ENCODE measurements at regions not wholly inside any gene's neighbourhood (a gene's known extent, or its start where the extent isn't known, plus 50 kb on each side); places are given as distances from the start of the nearest gene placed in this dataset.

DNA sequence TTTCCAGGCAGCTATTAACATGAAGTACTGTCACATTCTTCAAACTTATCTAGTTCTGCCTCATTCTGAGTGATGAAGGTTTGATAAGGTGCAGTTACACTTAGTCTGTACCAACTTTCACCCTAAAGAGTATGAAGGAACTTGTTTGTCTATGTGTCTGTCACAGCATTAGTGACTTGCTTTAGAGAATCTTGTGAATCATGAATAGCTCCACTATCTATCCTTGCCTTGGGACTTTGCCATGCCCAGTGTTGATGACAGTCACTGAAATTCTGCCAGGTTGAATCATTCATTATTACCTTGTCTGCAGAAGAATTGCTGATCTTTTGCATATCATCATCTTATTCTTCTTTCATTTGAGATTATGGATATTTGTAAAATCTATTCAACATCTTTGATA, 50.9 kb upstream of the A1CF start:
- no peak overlapping the region for H3K27ac Mint-ChIP-seq

DNA sequence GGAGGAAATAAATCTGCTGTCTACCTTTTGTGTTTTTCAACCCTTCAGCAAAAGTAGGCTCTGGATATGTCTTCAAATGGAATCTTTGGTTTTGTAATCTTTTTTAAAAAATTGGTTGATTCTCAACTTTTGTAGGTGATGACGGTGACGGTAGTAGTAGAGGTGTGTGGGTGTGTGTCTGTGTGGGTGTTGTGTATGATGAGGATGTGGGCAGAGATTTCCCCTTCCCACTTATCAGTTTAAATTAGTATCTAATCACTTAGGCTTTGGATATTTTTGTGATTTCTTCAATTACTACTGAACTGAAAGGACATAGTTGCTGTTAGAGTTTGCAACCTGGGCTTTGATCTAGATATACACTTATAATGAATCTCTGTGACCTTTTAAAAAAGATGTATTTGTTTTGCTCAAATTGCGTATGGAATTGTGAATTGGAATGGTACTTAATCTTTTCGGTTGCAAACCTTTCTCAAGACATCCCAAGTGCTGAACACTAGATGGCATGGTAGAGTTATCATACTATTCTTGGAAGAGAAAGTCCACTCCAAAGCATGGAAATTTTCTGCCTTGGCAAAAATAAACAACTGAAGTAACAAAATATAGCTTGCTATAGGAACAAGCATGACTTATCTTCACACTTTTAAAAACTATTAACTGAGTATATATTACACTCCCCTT, 51.9 kb upstream of the A1CF start:
- Mint-ChIP-seq H3K36me3 (ENCODE audit: low read depth) (no peaks in the 10 kb centered on the region), H3K27ac (no peak overlapping the region), H3K27me3 (peaks cover 61% of the 10 kb centered on the region), H3K4me1 (no peaks in the 10 kb centered on the region), H3K4me3 (no peak overlapping the region)
- no peaks in the 10 kb centered on the region for H3K9me3 ChIP-seq (ENCODE audit: control insufficient read depth, low read length, poor library complexity, severe bottlenecking)
- ATAC-seq = no peak
- DNase-seq = no peak

More for the DNA sequence above, 50.9 kb upstream of the A1CF start:
- Mint-ChIP-seq H3K4me1 (no peaks in the 10 kb centered on the region), H3K36me3 (ENCODE audit: low read depth) (no peaks in the 10 kb centered on the region), H3K27me3 (peaks cover 66% of the 10 kb centered on the region), H3K4me3 (no peak overlapping the region)
- DNase-seq (no peak), ATAC-seq (no peak)
- no peaks in the 10 kb centered on the region for H3K9me3 ChIP-seq (ENCODE audit: control insufficient read depth, low read length, poor library complexity, severe bottlenecking)

DNA sequence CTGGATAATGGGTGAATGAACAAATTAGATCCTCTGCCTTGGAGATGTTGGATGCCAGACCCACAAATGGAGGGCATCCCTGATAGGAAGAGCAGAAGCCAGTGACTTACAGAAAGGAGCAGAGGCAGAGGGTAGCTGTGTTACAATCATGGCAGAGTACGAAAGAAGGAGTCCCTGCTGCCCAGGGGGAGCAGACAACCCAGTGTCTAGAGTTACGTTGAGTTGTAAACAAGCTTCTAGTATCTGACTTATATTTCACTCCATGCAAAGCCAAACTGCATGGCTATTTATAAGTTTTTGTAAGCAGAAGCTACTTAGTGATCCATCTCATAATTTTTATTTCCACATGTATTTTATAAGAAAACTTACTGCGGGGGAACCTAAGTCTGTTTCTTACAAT, 56.2 kb upstream of the A1CF start:
- Mint-ChIP-seq H3K4me1 (no peaks in the 10 kb centered on the region), H3K27ac (no peak overlapping the region), H3K27me3 (peaks cover 49% of the 10 kb centered on the region), H3K4me3 (no peak overlapping the region), H3K36me3 (ENCODE audit: low read depth) (no peaks in the 10 kb centered on the region)
- H3K9me3 ChIP-seq (ENCODE audit: control insufficient read depth, low read length, poor library complexity, severe bottlenecking) = no peaks in the 10 kb centered on the region
- ATAC-seq (no peak), DNase-seq (no peak)

DNA sequence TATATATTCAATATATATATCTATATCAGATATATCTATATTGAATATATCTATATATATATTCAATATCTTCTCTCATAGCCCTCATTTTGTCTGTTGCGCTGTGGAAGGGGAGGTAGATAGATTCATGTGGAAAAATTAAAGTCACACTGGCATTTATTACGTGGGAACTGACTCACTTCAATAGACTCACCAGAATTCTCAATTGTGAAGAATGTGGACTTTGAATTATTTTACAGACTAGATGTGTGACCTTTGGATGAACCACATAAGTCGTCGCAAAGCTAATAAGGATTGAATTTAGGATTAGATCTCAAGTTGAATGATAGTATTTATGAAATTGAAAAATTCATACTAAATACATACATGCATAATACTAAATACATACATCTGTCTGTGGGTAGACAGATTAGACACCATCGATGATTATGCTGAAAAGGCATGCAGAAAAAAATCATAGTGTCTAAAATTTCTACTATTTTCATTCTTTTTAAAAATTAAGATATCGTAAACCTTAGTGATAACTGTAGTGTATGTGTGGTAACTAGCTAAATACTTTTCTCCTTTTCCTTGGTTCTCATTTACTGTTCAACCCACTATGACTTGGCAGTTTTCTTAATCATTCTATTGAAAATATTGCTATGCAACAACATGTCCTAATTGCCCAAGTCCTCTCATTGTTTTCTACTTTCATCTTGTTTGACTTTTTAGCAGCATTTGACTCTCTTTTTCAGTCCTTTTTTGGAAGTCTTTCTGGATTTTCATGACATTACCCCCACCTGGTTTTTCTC, 61.8 kb upstream of the A1CF start:
- H3K9me3 ChIP-seq (ENCODE audit: control insufficient read depth, low read length, poor library complexity, severe bottlenecking) = no peaks in the 10 kb centered on the region
- H3K4me3 Mint-ChIP-seq = no peak overlapping the region
- H3K27me3 Mint-ChIP-seq = peaks cover 45% of the 10 kb centered on the region
- H3K4me1 Mint-ChIP-seq = no peaks in the 10 kb centered on the region
- no peak overlapping the region for H3K27ac Mint-ChIP-seq
- no peak for ATAC-seq
- no peak for DNase-seq
- no peaks in the 10 kb centered on the region for H3K36me3 Mint-ChIP-seq (ENCODE audit: low read depth)

DNA sequence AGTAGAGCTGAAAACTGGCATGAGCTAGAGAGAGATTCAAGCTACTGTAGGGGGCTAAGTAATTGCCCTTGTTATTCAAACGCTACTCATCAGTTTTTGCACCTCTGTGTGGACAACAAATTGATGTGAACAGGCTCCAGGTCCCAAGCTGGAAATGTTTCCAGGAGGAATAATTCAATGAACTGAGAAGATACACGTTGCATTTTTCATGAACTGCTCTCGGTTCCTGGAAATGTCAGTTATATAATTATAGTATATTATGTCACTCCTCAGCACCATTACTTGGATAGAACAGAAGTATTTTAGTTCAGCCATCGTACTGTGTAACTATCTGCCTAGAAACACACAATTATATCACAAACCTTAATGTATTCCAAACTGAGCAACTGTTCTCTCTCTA, 65.9 kb upstream of the A1CF start:
- no peaks in the 10 kb centered on the region for H3K4me1 Mint-ChIP-seq
- H3K27me3 Mint-ChIP-seq = peaks cover 38% of the 10 kb centered on the region
- no peak for ATAC-seq
- H3K4me3 Mint-ChIP-seq = no peak overlapping the region
- no peak overlapping the region for H3K27ac Mint-ChIP-seq
- no peaks in the 10 kb centered on the region for H3K9me3 ChIP-seq (ENCODE audit: control insufficient read depth, low read length, poor library complexity, severe bottlenecking)
- DNase-seq = no peak
- H3K36me3 Mint-ChIP-seq (ENCODE audit: low read depth) = no peaks in the 10 kb centered on the region

DNA sequence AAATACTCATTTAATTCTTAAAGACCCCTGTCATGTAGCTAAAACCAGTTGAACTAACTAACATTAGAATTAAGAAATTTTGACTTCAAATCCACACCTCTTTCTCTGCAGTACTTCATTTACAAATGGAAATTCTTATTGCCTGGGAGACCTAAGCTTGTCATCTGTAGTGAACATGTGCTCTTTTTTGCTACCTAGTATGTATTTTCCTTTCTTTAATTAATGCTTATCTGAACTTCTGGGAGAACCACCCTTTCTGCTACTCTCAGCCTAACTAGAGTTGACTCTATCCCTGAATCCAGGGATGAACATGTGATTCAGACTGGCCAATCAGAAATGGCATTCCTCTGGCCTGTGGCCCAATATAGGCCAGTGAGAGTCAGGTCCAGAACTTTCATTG, 75.9 kb upstream of the A1CF start:
- H3K9me3 ChIP-seq (ENCODE audit: control insufficient read depth, low read length, poor library complexity, severe bottlenecking) = no peaks in the 10 kb centered on the region
- ATAC-seq (no peak), DNase-seq (no peak)
- Mint-ChIP-seq H3K27me3 (peaks cover 5% of the 10 kb centered on the region), H3K36me3 (ENCODE audit: low read depth) (no peaks in the 10 kb centered on the region), H3K4me3 (no peak overlapping the region), H3K4me1 (no peaks in the 10 kb centered on the region), H3K27ac (no peak overlapping the region)

DNA sequence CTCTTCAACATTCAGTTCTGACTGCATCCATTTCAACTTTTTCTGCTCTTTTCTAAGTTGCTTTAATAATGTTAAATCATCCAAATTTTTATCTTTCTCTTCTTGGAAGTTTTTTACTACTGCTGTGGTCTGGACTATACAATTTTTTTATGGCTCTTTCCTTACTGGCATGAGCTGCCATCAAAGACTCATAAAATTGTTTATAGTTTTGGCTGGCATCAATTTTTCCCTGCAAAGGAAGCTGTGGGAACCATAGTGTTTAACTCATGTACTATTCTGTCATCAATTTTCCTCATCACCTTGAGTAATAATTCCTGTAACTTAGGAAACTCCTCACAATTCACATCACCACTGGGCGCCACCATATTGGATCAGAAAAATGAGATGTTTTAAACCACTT, 77.6 kb upstream of the A1CF start:
- no peak for ATAC-seq
- Mint-ChIP-seq H3K4me3 (no peak overlapping the region), H3K36me3 (ENCODE audit: low read depth) (no peaks in the 10 kb centered on the region)

DNA sequence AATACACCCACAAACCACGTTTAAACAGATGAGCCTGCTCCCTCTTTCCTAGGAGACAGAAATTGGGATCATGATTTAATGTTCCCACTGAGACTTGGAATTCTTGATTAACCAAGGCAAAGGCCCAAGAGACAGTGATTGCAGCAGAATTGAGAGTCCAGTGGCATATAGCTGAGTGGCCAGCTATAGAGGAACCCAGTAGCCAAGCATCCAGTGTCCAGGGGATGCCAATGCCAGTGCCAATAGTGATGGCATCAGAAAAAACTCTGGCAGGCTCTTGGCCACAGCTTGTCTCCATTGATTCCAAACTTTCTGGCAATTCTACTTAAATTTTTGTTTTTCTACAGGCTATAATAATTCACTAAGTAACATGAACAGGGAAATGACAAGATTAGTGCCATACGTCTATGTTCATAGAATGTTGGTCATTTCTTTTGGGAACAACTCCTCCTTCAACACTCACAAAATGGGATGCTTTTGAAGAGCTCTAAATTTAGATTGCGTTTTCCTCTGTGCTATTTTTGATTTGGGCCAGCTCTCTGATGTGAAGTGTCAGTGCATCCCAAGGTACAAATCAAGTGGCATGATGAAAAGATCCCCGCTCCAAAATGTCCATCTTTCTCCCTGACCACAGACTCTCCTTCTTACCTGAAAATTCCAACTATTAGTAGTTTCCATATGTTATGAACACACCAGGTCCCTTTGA, 83.1 kb upstream of the A1CF start:
- Mint-ChIP-seq H3K4me1 (no peaks in the 10 kb centered on the region), H3K4me3 (no peak overlapping the region), H3K36me3 (ENCODE audit: low read depth) (no peaks in the 10 kb centered on the region), H3K27ac (no peak overlapping the region), H3K27me3 (peaks cover 22% of the 10 kb centered on the region)
- no peaks in the 10 kb centered on the region for H3K9me3 ChIP-seq (ENCODE audit: control insufficient read depth, low read length, poor library complexity, severe bottlenecking)
- no peak for DNase-seq
- ATAC-seq = no peak

More for the DNA sequence above, 77.6 kb upstream of the A1CF start:
- no peak overlapping the region for H3K27ac Mint-ChIP-seq
- no peak for DNase-seq
- peaks cover 5% of the 10 kb centered on the region for H3K27me3 Mint-ChIP-seq
- H3K4me1 Mint-ChIP-seq = no peaks in the 10 kb centered on the region
- no peaks in the 10 kb centered on the region for H3K9me3 ChIP-seq (ENCODE audit: control insufficient read depth, low read length, poor library complexity, severe bottlenecking)

DNA sequence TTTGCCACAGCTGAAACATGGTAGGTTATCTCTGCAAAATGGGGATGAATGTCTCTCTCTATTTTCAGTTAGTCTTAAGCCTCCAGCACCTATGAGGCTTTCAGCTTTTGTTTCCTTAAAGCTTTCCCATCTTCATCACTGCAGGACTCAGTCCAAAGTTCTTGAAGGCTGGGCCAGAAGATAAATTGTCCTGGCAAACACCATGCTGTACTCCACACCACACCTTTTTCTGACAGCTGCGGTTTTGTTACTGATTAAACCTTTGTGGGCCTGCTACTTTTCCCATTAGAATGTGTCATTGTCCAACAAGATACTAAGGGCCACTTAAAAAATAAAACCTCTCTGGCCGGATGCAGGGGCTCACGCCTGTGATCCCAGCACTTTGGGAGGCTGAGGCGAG, 87.2 kb upstream of the A1CF start:
- H3K4me3 Mint-ChIP-seq = no peak overlapping the region
- DNase-seq = no peak
- ATAC-seq = no peak
- no peaks in the 10 kb centered on the region for H3K9me3 ChIP-seq (ENCODE audit: control insufficient read depth, low read length, poor library complexity, severe bottlenecking)
- no peak overlapping the region for H3K27ac Mint-ChIP-seq
- peaks cover 29% of the 10 kb centered on the region for H3K27me3 Mint-ChIP-seq
- no peaks in the 10 kb centered on the region for H3K36me3 Mint-ChIP-seq (ENCODE audit: low read depth)
- H3K4me1 Mint-ChIP-seq = no peaks in the 10 kb centered on the region

DNA sequence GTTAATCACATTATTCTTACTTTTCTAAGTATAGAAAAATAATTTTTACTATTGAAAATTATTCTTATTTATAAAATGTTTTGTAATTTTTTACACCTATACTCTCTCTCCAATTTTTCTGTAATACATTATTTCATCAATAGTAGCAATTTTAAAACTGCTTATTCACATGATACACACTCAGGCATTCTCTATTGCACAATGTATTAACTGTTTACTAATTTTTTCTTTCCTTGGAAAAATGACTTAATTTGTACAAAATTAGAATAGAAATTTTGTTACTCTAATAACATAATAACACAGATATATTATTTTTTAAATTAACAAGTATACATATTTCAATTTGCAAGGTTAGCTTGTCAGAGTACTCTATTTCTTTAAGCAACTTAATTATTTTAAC, 92.9 kb upstream of the PRKG1 start:
- H3K4me1 Mint-ChIP-seq = no peaks in the 10 kb centered on the region
- no peaks in the 10 kb centered on the region for H3K9me3 ChIP-seq (ENCODE audit: control insufficient read depth, low read length, poor library complexity, severe bottlenecking)
- DNase-seq = no peak
- peaks cover 2% of the 10 kb centered on the region for H3K36me3 Mint-ChIP-seq (ENCODE audit: low read depth)
- ATAC-seq = no peak
- peaks cover 15% of the 10 kb centered on the region for H3K27me3 Mint-ChIP-seq
- no peak overlapping the region for H3K4me3 Mint-ChIP-seq
- no peak overlapping the region for H3K27ac Mint-ChIP-seq

DNA sequence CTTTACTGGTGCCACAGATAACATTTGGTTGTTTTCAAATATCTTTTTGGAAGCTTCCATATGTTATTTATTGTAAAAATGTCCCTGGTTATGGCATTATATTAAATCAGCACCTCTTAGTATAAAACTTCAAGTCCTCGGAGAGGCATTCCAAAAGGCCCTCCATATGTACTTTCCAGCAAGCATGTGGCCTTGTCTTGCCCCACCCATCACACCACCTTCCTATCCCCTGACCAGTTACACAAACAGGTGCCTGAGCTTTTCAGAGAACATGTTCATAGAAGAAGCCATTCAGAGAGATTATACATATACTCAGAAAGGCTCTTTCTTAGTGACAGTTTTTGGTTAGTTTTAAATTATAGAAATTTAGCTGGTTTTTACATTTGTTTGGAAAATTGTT, 92.4 kb upstream of the PRKG1 start:
- Mint-ChIP-seq H3K36me3 (ENCODE audit: low read depth) (peaks cover 2% of the 10 kb centered on the region), H3K4me1 (no peaks in the 10 kb centered on the region), H3K27ac (no peak overlapping the region), H3K27me3 (peaks cover 17% of the 10 kb centered on the region), H3K4me3 (no peak overlapping the region)
- no peaks in the 10 kb centered on the region for H3K9me3 ChIP-seq (ENCODE audit: control insufficient read depth, low read length, poor library complexity, severe bottlenecking)
- ATAC-seq (no peak), DNase-seq (no peak)

DNA sequence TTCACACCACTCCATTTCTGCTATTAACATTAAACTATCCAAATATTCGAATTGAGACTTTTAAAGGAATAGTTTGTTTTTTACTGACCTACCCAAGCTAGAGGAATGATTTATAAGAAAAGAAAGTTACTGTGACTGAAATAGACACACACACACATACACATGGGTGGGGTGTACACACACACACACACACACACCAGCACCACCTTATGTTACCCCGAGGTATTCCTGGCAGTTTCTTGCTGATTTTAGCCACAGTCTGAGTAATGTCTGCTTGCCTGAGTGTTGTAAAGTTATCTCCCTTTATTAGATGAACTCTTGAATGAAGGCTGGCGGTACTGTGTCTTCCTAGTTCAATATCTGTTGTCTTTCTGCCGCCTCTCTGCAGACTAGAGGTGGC, 91.3 kb upstream of the PRKG1 start:
- no peaks in the 10 kb centered on the region for H3K9me3 ChIP-seq (ENCODE audit: control insufficient read depth, low read length, poor library complexity, severe bottlenecking)
- no peak for ATAC-seq
- H3K27me3 Mint-ChIP-seq = peaks cover 21% of the 10 kb centered on the region
- no peak for DNase-seq
- no peaks in the 10 kb centered on the region for H3K4me1 Mint-ChIP-seq
- no peak overlapping the region for H3K4me3 Mint-ChIP-seq
- no peak overlapping the region for H3K27ac Mint-ChIP-seq
- peaks cover 2% of the 10 kb centered on the region for H3K36me3 Mint-ChIP-seq (ENCODE audit: low read depth)

DNA sequence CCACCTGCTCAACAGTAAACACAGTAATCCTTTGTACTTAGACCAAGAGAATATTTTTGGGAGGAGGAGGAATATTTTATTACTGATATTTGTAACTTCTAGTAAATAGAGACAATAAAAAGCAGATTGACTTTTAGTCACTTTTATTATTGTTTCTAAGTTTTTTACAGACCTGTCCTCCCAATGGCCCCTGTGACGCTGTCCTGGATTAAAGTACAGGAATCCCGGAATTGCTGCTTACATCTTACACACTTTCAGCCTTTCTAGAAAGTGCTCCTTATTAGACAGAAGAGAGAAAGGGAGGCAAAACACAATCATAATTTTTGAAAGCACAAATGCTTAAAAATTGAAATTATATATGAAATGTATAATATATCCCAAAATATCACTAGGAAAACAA, 86.4 kb upstream of the PRKG1 start:
- no peaks in the 10 kb centered on the region for H3K9me3 ChIP-seq (ENCODE audit: control insufficient read depth, low read length, poor library complexity, severe bottlenecking)
- DNase-seq (no peak), ATAC-seq (no peak)
- H3K4me1 Mint-ChIP-seq = peaks cover 5% of the 10 kb centered on the region
- H3K36me3 Mint-ChIP-seq (ENCODE audit: low read depth) = peaks cover 3% of the 10 kb centered on the region
- peaks cover 45% of the 10 kb centered on the region for H3K27me3 Mint-ChIP-seq
- H3K27ac Mint-ChIP-seq = no peak overlapping the region
- H3K4me3 Mint-ChIP-seq = no peak overlapping the region
